Left colon (tissue), 2 donors: ENCODE measurements at regions not wholly inside any gene's neighbourhood (a gene's known extent, or its start where the extent isn't known, plus 50 kb on each side); places are given as distances from the start of the nearest gene placed in this dataset.

Experiments
- ATAC-seq: fragments of 200-7000 bp; cut with Tn5 transposase; one replicate; pipeline ENCODE4 v1.9.1; 2020; ENCODE audit warnings: mild to moderate bottlenecking, moderate library complexity
- DNase-seq, 2 donors: peaks; one replicate each; pipeline ENCODE4 v3.0.0-alpha.2; 2020
- intact Hi-C, 2 donors: fragments of 100-400 bp; cut with DNase I in 1 of 2; cut with micrococcal nuclease in 1 of 2; formaldehyde crosslinking; loops; one replicate each; pipeline versions ENCODE4 v1.11.2 to v1.14.0; 2022; cut with DNase I, micrococcal nuclease
- donor health status: DM: no; HTN: no; CAD: no.
- donor health status: DM: yes; HTN: yes; CAD: no.

- ATAC-seq = peak; percentile 96
- intact Hi-C loops = no loop called here
- DNase-seq = peak; percentile 46 to 57
Observed at GRCh38 chr2:173462892-173463840, 108.5 kb downstream of the CDCA7 start.

GRCh38 chr2:173463846-173464245 is 109.2 kb downstream of the CDCA7 start:
- DNase-seq = no peak
- ATAC-seq = peak; percentile 38
- intact Hi-C loops = no loop called here

GRCh38 chr2:173467751-173468150 is 113.1 kb downstream of the CDCA7 start:
- ATAC-seq = no peak
- DNase-seq = no peak
- intact Hi-C loops = no loop called here

GRCh38 chr2:173468266-173468793 is 113.7 kb downstream of the CDCA7 start:
- DNase-seq (no peak), ATAC-seq (no peak)
- intact Hi-C loops = no loop called here

- ATAC-seq (no peak), DNase-seq (no peak)
- intact Hi-C loops = no loop called here
Observed at GRCh38 chr2:173472112-173472511, 117.4 kb downstream of the CDCA7 start.

- DNase-seq (no peak), ATAC-seq (no peak)
- intact Hi-C loops = no loop called here
Observed at GRCh38 chr2:173483137-173483536, 128.5 kb downstream of the CDCA7 start.

GRCh38 chr2:173488861-173489260 is 134.2 kb downstream of the CDCA7 start:
- intact Hi-C loops = no loop called here
- no peak for DNase-seq
- no peak for ATAC-seq

GRCh38 chr2:173491418-173491817 is 136.7 kb downstream of the CDCA7 start:
- intact Hi-C loops = no loop called here
- DNase-seq (no peak), ATAC-seq (no peak)

GRCh38 chr2:173493874-173494273 is 139.2 kb downstream of the CDCA7 start:
- no peak for DNase-seq
- no peak for ATAC-seq
- intact Hi-C loops = no loop called here

GRCh38 chr2:173496746-173497145 is 142.1 kb downstream of the CDCA7 start:
- DNase-seq (no peak), ATAC-seq (no peak)
- intact Hi-C loops = no loop called here

- intact Hi-C loops = no loop called here
Observed at GRCh38 chr2:173500953-173501352, 146.3 kb downstream of the CDCA7 start.

GRCh38 chr2:173502296-173502695 is 147.6 kb downstream of the CDCA7 start:
- DNase-seq (no peak), ATAC-seq (no peak)
- intact Hi-C loops = no loop called here

More at GRCh38 chr2:173500953-173501352, 146.3 kb downstream of the CDCA7 start:
- ATAC-seq (no peak), DNase-seq (no peak)

- ATAC-seq = peak; percentile 99
- intact Hi-C loops = no loop called here
- DNase-seq = no peak
Observed at GRCh38 chr2:173511357-173511756, 156.7 kb downstream of the CDCA7 start.

- peak; percentile 3 for ATAC-seq
- intact Hi-C loops = no loop called here
- no peak for DNase-seq
Observed at GRCh38 chr2:173511942-173512341, 157.3 kb downstream of the CDCA7 start.

GRCh38 chr2:173513107-173513727 is 158.5 kb downstream of the CDCA7 start:
- intact Hi-C loops = no loop called here
- no peak for DNase-seq
- ATAC-seq = no peak

- intact Hi-C loops = no loop called here
- DNase-seq (no peak), ATAC-seq (no peak)
Observed at GRCh38 chr2:173520918-173521317, 166.2 kb downstream of the CDCA7 start.

GRCh38 chr2:173521450-173522192 is 166.9 kb downstream of the CDCA7 start:
- ATAC-seq (peak; percentile 65), DNase-seq (no peak)

GRCh38 chr2:173523497-173523896 is 168.8 kb downstream of the CDCA7 start:
- intact Hi-C loops = no loop called here
- DNase-seq (no peak), ATAC-seq (no peak)

More at GRCh38 chr2:173521450-173522192, 166.9 kb downstream of the CDCA7 start:
- intact Hi-C loops = no loop called here

- no peak for ATAC-seq
- intact Hi-C loops = no loop called here
- no peak for DNase-seq
Observed at GRCh38 chr2:173524256-173524955, 169.7 kb downstream of the CDCA7 start.
